ENCODE measurements at regions not wholly inside any gene's neighbourhood (a gene's known extent, or its start where the extent isn't known, plus 50 kb on each side); places are given as distances from the start of the nearest gene placed in this dataset.

DNA sequence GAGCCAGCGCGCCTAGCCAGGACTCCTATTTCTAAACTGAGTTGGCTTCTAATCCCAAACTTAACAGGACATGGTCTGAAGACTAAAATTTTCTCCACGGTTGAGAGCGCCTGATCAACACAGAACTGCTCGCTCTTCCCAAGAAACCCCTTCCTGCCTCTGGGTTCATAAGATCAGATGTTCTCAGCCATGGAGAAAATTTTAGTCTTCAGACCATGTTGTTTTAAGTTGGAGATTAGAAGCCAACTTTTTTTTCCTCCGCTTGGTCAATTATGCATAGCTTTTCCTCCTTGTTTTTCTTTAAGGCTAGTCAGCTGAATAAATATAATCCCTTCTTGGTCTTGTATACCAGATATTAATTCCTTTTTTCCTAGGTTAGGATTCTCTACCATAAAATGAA lies 356.6 kb upstream of the ADAMTS9 start:
- TF ChIP-seq KAT7 (CRISPR knock-in tag; IDR thresholded peaks at IDR 0.05; ENCODE audit: borderline replicate concordance) = no peak
- no peak for TF ChIP-seq JUN (CRISPR knock-in tag; IDR thresholded peaks at IDR 0.05)
- TF ChIP-seq NFE2L1 (CRISPR knock-in tag; IDR thresholded peaks at IDR 0.05) = no peak
- TF ChIP-seq, protein P1, sequence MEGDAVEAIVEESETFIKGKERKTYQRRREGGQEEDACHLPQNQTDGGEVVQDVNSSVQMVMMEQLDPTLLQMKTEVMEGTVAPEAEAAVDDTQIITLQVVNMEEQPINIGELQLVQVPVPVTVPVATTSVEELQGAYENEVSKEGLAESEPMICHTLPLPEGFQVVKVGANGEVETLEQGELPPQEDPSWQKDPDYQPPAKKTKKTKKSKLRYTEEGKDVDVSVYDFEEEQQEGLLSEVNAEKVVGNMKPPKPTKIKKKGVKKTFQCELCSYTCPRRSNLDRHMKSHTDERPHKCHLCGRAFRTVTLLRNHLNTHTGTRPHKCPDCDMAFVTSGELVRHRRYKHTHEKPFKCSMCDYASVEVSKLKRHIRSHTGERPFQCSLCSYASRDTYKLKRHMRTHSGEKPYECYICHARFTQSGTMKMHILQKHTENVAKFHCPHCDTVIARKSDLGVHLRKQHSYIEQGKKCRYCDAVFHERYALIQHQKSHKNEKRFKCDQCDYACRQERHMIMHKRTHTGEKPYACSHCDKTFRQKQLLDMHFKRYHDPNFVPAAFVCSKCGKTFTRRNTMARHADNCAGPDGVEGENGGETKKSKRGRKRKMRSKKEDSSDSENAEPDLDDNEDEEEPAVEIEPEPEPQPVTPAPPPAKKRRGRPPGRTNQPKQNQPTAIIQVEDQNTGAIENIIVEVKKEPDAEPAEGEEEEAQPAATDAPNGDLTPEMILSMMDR (IDR thresholded peaks at IDR 0.05) = no peak
- no peak for TF ChIP-seq ZNF416 (CRISPR knock-in tag; IDR thresholded peaks at IDR 0.05)
- TF ChIP-seq ATF1 (CRISPR knock-in tag; IDR thresholded peaks at IDR 0.05) = no peak
- TF ChIP-seq, protein P2, sequence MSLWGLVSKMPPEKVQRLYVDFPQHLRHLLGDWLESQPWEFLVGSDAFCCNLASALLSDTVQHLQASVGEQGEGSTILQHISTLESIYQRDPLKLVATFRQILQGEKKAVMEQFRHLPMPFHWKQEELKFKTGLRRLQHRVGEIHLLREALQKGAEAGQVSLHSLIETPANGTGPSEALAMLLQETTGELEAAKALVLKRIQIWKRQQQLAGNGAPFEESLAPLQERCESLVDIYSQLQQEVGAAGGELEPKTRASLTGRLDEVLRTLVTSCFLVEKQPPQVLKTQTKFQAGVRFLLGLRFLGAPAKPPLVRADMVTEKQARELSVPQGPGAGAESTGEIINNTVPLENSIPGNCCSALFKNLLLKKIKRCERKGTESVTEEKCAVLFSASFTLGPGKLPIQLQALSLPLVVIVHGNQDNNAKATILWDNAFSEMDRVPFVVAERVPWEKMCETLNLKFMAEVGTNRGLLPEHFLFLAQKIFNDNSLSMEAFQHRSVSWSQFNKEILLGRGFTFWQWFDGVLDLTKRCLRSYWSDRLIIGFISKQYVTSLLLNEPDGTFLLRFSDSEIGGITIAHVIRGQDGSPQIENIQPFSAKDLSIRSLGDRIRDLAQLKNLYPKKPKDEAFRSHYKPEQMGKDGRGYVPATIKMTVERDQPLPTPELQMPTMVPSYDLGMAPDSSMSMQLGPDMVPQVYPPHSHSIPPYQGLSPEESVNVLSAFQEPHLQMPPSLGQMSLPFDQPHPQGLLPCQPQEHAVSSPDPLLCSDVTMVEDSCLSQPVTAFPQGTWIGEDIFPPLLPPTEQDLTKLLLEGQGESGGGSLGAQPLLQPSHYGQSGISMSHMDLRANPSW (CRISPR knock-in tag; conservative IDR thresholded peaks at IDR 0.05; ENCODE audit: low read depth) = no peak
- no peak for TF ChIP-seq ZNF138 (CRISPR knock-in tag; conservative IDR thresholded peaks at IDR 0.05)
- TF ChIP-seq, protein P3, sequence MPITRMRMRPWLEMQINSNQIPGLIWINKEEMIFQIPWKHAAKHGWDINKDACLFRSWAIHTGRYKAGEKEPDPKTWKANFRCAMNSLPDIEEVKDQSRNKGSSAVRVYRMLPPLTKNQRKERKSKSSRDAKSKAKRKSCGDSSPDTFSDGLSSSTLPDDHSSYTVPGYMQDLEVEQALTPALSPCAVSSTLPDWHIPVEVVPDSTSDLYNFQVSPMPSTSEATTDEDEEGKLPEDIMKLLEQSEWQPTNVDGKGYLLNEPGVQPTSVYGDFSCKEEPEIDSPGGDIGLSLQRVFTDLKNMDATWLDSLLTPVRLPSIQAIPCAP (CRISPR knock-in tag; IDR thresholded peaks at IDR 0.05) = no peak
- TF ChIP-seq CREB1 (CRISPR knock-in tag; IDR thresholded peaks at IDR 0.05) = no peak
- no peak for TF ChIP-seq ELF4 (CRISPR knock-in tag; IDR thresholded peaks at IDR 0.05; ENCODE audit: low read depth)

All from WTC11 (cell line).